ENCODE measurements at regions not wholly inside any gene's neighbourhood (a gene's known extent, or its start where the extent isn't known, plus 50 kb on each side); places are given as distances from the start of the nearest gene placed in this dataset.

- no peak for TF ChIP-seq THRB (CRISPR knock-in tag; conservative IDR thresholded peaks at IDR 0.05)
- no peak for TF ChIP-seq RBM34 (IDR thresholded peaks at IDR 0.05; ENCODE audit: borderline replicate concordance, insufficient read depth, low read length)
- no peak for TF ChIP-seq MAFK (IDR thresholded peaks at IDR 0.05; ENCODE audit: low read length)
- TF ChIP-seq CAMTA2 (CRISPR knock-in tag; conservative IDR thresholded peaks at IDR 0.05), result no peak
- no peak for TF ChIP-seq GATAD2A (IDR thresholded peaks at IDR 0.05)
- no peak for TF ChIP-seq HDAC8 (tag; IDR thresholded peaks at IDR 0.05)
- TF ChIP-seq ZBTB43 (CRISPR knock-in tag; IDR thresholded peaks at IDR 0.05), result no peak
- no peak for TF ChIP-seq NR2F6 (CRISPR knock-in tag; IDR thresholded peaks at IDR 0.05)
Measured at GRCh38 chr2:122515731-122516290, 760.4 kb downstream of the TSN start (continued).

GRCh38 chr2:122516775-122517174, 761.3 kb downstream of the TSN start:
- Histone ChIP-seq H3K36me3 (ENCODE audit: control insufficient read depth, insufficient read depth, low read length) (no peaks in the 10 kb centered on the region), H4K20me1 (replicated peaks; ENCODE audit: control insufficient read depth, insufficient read depth, low read length) (no peaks in the 10 kb centered on the region), H3K27ac (ENCODE audit: extremely low read depth, low read depth, low read length) (no peak overlapping the region), H3K9me3 (replicated peaks; ENCODE audit: control insufficient read depth, insufficient read depth, low read depth, low read length) (no peaks in the 10 kb centered on the region; the same call in 1 of the 2 replicates), H3K4me3 (no peak overlapping the region), H3K4me1 (replicated peaks in 1 of 2; ENCODE audit: control insufficient read depth in 2 of 2, insufficient read depth in 2 of 2, low read length in 2 of 2) (no peaks in the 10 kb centered on the region), H2AFZ (ENCODE audit: low read depth, low read length) (no peak overlapping the region), H3K9ac (ENCODE audit: insufficient read depth in 1 of 2, low read depth in 2 of 2, low read length in 2 of 2) (no peak overlapping the region), H3K9me1 (ENCODE audit: control insufficient read depth, insufficient read depth, low read length) (no peaks in the 10 kb centered on the region), H3K79me2 (ENCODE audit: control insufficient read depth, insufficient read depth, low read length) (no peaks in the 10 kb centered on the region), H3K27me3 (ENCODE audit: control insufficient read depth in 2 of 2, insufficient read depth in 2 of 2, low read length in 2 of 2) (no peaks in the 10 kb centered on the region), H3K4me2 (ENCODE audit: insufficient read depth, low read length) (no peak overlapping the region)
- POLR2A ChIA-PET, result no interaction called here
- no TSS peak for BruUV-seq (replicated peaks)
- DNase-seq (ENCODE audit: extremely low read depth in 1 of 4, low spot score in 3 of 4), result no peak
- in situ Hi-C loops (cut with MboI) (no loop called here), intact Hi-C loops (cut with micrococcal nuclease) (no loop called here)
- TF ChIP-seq ZNF699 (CRISPR knock-in tag; IDR thresholded peaks at IDR 0.05; ENCODE audit: insufficient replicate concordance) (no peak), ELK1 (CRISPR knock-in tag; IDR thresholded peaks at IDR 0.05) (no peak), RBM25 (IDR thresholded peaks at IDR 0.05; ENCODE audit: low read depth, low read length, severe bottlenecking) (no peak), TFAM (CRISPR knock-in tag; conservative IDR thresholded peaks at IDR 0.05) (no peak), SRSF1 (IDR thresholded peaks at IDR 0.05; ENCODE audit: low read depth, low read length) (no peak), STAG1 (CRISPR knock-in tag; IDR thresholded peaks at IDR 0.05; ENCODE audit: borderline replicate concordance) (no peak), DNMT1 (IDR thresholded peaks at IDR 0.05) (no peak)
- no peak for FAIRE-seq
- CTCF ChIA-PET (ENCODE audit: low intra/inter-chr PET ratio), result no interaction called here
- WGBS (ENCODE audit: insufficient coverage, low coverage, missing lambda C conversion rate), result 0% methylated on average over 2 of the region's 2 CpGs
- no peak for ATAC-seq
